ENCODE measurements at regions not wholly inside any gene's neighbourhood (a gene's known extent, or its start where the extent isn't known, plus 50 kb on each side); places are given as distances from the start of the nearest gene placed in this dataset.

- TF ChIP-seq POLR2AphosphoS5 (IDR thresholded peaks at IDR 0.05; ENCODE audit: low read depth) (no peak), JUNB (IDR thresholded peaks at IDR 0.05; ENCODE audit: unreplicated experiment) (no peak), CTCF (conservative IDR thresholded peaks at IDR 0.05; ENCODE audit: low read depth in 2 of 2) (no peak), REST (IDR thresholded peaks at IDR 0.05; ENCODE audit: unreplicated experiment) (no peak)
Measured at GRCh38 chr10:105725007-105725406, 1083.9 kb downstream of the SORCS3 start.

All from GM23338 (cell line).